OCI-M1 (cell line): ENCODE measurements at regions not wholly inside any gene's neighbourhood (a gene's known extent, or its start where the extent isn't known, plus 50 kb on each side); places are given as distances from the start of the nearest gene placed in this dataset.

Experiments used
- DNase-seq: peaks from one replicate; lab custom pipeline; 2025; lab: John Stamatoyannopoulos, UW

DNA sequence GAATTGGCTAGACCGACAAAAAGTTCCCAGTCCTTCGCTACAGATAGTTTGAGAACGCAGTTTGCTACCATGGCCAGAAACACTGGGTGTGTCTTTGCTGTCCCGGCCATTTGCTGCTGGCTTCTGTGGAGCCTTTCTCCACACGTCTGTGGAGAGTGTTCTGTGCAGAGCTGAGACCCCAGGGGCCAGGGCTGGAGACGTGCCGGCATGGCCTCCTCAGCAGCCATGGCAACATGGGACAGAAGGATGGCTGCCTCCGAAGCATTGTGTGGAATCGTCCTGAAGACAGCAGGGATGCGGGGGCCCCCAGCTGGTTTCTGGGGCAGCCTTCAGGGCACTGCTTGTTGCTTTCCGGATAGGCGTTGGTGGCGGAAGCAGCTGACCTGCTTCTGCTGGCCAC lies 142.8 kb downstream of the GADD45G start:
- no peak for DNase-seq

DNA sequence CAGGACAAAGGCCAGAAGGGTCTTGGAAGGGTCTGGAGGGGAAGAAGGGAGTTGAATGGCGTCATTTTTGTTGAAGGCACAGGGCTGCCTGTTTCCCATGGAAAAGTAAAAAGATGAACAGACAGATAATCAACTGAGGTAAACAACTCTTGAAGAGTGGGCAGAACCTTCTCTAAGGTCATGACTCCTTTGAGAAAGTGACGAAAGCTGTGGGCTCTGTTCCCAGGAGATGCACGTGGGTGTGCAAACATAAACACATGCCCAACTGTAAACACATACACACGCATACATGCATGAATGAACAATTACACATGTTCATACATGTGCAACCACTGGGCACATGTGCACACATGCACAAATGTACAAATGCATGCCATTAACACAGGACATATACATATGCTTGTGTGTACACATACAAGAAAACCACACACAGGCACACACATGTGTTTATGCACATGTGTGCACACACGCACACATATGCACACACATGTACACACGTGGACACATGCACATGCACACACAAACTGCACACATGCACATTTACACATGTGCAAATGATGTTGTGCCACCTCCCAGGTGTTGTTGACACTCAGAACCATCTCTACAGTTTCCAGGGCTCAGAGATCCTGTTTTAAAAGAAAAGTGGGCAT lies 143.3 kb downstream of the GADD45G start:
- no peak for DNase-seq

DNA sequence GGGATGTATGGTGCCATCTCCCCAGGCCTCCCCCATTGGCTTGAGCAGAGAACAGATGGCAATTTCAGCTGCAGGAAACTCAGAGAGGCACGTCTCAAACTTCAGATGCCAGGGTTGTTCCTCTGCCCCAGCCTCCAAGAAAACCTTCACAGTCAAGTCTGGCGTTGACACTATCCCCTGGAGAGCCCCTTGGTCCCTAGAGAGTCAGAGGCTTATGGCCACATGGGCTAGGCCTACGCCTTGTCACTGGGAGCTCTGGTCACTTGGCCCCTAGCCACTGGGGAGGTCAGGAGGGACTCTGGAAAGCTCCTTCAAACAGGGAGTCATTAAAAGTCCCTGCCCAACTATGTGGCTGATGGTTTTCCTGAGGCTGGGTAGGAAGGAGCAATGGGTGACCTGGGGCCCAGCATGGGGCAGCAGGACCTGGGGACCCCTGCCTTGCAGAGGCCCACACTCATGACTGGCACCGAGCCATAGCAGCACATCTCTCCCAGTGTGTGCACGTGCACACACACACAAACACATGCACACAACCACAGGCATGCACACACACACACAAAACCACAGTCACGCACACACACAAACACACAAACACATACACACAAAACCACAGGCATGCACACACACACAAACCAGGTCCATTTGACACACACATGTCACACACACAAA lies 144.2 kb downstream of the GADD45G start:
- no peak for DNase-seq

DNA sequence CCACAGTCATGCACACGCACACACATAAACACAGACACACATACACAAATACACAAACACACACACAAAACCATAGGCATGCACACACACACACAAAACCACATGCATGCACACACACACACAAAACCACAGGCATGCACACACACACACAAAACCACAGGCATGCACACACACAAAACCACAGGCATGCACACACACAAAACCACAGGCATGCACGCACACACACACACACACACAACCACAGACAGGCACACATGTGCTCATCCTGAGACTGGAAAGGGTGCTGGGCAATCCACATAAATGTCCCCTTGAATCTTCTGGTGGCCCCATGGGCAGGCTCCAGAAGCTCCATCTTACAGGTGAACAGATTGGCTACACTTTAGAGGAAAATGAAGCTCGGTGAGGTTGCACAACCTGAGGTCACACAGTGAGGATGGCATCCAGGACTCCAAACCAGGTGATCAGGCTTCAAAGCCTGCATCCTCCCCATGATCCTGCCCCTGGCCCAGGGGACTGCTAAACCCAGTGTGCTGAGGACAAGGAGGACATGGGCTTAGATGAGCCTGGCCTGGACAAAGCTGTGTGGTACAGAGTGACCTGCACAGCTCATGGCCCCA lies 144.8 kb downstream of the GADD45G start:
- no peak for DNase-seq

DNA sequence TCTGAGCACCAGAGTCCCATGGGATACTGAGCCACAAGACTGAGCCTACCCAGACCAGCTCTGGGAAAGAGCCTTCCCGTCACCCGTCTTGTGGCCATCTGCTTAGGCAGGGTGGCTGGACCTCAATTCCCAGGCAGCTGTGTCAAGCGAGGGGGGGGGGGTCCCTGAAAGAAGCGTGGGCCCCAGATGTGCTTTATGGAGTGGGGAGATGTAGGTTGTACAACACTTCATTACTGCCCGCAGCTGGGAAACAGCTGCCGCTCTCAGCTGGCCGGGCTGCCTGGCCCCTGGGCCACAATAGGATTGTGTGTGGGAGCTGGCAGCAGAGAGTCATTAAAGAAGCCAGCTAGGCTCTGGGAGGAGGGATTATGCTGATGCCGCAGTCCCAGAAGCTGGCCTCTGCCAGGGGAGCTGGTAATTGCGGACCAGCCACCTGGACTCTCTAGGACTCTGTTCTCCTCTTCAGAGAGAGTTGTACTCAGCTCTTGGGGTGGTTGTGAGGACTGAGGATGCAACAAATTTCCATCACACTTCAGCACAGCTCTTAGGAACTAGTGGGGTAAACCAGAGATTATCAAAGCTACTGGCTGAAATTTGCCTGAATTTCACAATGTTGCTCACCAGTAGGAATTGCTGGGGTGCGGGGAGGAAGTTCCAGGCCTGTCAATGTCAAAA lies 145.4 kb downstream of the GADD45G start:
- no peak for DNase-seq

DNA sequence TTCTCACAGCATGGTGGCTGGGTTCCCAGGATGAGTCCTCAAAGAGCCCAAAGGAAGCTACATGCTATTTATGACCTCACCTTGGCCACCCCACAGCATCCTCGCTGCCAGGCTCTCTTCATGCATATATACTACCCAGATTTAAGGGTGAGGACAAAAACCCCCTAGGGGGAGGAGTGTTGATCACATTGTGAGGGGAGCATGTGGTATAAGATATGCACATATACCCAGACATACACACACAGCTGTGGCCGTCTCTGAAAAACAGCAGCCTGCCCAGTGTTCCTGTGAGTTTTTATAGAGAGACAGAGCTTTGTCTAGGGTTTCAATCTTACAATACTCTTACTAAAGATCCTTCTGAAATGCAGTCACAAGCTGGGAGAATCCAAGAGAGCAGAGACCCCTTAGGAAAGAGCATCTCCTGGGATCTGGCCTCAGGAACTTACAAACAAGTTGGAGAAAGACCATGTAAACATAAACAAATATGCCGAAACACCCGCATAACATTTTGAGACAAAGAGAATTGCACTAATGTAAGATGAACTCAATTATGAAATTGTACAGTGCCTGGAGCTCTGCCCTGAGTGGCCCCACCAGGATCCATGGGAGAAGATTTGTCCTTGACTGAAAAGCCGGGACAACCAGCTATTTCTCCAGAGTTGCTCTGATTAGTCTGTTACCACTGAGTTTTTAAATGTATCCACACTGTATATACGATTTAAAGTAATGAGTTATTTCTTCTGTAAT lies 146.4 kb downstream of the GADD45G start:
- no peak for DNase-seq

DNA sequence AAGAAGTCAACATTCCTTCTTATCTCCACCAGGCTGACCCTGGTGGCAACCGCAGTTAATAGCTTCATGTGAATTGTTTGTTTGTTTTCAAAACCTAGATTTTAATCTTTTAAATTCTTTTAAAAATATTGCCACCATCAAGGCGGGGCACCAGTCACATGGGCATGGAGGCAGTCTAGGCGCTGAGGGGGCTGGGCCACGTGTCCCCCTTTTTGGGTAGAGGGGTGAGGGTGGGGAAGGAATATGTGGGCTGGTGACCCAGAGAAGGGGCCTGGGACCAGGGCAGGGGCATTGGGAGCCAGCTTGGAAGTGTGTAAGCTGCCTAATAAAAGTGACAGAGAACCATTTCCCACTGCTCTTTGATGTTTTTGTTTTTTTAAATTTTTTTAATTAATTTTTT lies 147.3 kb downstream of the GADD45G start:
- no peak for DNase-seq

DNA sequence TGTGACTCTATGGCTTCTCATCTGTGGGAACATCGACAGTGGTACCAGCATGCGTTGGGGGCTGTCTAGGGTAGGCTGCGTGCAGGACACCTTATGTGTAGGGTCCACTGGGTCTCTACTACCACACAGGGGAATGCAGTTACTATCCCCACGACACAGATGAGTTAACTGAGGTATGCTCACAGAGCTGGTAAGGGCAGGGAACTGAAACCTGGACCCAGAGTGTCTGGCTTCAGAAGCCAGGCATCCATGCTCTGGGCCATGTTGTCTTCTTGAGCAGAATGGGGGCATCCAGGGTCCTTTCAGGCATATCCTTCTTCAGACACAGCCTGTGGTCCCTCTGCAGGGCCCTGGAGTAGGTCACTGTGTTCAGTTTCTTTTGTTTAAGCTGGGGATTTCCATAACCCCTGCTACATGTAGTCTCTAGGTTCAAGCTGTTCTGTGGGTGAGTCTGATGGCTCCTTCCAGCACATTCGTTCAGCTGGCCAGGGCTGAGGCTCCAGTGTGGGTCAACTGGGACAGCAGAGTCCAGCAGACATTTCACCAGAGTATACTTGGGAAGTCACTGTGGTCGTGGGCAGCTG lies 148.8 kb downstream of the GADD45G start:
- no peak for DNase-seq

DNA sequence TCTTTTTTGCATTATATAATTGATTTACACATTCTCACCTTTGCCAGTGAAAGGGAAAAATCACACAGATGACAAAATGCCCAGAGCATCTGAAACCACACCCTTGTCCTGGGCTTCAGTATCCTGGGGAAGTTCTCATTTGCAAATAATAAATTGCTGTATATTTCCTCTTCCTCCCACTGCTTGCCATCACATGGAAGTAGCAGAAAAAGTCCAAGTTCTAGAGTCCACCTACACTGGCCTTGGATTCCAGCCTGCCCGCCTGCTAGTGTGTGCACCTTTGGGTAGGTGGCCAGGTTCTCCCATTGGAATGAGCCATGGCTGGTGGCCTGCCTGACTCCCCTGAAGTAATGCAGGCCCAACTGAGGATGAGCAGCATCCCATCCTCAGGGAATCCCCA lies 149.4 kb downstream of the GADD45G start:
- no peak for DNase-seq

DNA sequence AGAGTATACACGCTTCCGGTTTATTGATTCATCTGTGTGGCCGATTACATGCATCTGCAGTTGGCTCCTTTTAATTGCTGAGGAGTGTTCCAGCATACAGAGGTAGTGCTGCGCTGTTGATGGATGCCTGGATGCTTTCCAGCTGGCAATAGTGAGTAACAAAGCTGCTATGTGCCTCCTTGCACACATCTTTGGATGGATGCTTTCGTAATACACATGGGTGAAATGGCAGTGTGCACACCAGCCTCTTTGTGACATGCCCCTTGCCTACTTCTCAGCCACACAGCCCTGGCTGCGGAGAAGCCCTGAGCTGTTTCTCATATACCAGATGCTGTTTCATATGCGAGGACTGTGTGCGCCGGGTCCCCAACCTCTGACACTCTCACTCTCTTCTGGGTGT lies 151.0 kb downstream of the GADD45G start:
- DNase-seq: no peak

DNA sequence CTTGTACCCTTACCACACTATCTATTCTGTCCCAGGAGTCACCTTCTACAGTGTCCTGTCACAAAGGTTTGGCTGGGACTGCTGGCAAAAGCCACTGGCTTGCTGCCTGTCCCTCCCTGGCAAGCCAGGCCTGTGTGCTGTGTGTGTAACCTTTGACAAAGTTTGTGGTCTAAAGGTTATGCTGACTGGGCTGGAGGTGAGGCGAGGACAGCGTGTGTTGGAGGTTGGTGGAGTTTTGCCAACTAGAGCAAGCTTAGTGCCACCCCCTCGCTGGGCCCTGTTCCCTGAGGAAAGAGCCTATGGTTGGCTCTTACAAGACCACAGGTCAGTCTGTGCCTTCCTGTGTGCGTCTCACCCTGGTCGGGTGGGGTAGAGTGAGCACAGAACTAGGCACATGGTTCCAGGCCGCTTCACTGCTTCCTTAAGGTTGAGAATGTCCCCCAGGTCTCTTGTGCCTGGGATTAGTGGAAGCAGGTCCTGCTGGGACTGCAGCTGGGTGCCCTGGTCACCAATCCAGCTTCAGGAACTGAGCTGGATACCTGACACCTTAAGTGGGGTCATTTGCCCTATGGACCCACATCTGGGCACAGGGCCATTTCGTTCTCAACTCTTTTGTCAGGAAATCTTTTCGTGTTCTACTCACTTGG lies 152.2 kb downstream of the GADD45G start:
- DNase-seq: no peak

DNA sequence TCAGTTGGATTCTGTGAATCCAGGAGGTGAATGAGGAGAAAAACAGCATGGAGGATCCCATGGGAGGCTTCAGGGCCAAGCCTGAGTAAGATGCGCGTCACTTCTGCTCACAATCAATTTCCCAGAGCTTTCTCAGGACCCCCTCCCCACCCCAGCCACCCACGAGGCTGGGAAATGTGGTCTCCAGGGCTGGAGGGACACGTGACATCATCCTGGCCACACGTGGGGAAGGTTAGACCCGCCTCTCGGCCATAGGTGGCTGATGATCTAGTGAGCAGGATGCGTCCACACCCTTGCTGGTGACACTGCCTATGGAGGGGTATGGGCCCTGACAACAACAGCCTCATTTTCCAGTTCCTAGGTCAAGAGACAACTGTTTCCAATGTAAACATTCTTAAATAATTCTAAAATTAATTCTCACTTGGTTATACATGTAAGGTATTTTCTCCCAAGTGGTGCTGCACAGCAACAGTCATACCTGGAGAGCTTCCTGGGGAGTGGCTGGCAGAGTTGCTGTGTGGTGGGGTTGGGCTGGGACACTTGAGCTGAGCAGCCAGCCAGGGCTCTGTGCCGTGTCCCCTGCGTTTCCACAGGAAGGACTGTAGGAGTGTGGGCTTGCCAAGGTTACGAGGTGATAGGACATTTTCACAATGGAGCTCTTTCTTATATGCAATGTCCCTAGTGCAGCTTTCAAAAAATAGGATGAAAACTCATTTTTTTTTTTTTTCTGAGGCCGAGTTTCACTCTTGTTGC lies 153.1 kb downstream of the GADD45G start:
- no peak for DNase-seq

DNA sequence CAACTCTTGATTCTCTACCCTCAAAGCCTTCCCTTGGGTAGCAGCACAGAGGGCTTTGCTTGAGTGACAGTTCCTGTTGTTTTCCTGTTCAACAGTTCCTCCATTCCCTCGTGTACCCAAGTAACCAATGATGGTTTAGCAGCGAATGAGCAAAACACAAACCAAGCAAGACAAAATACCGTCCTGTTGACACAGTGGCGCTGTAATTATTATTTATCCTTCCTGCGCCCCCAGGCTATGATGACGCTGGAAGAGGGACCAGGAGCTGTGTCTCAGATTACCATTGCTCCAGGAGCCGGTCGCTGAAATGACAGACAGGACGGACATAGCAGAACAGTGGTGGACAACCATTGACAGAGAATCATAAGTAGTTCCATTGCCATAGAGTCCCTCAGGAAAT lies 154.8 kb downstream of the GADD45G start:
- DNase-seq: no peak

DNA sequence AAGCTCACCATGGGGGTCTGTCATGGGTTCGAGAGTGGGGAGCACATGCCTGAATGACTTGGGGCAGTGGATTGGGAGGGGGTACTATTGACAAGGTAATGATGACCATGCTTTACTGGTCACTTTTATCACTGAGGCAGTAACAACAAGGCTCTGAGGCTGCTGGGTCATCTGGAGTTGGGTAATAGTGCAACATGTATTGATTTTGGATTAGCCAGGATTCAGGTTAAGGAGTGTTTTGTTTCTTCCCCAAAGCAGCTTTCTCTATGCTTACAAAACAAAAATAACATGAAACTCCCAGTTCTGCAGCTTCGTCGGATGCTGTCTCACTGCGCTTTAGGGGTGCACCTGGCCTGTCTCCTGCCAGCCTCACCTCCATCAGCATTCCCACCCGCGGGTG lies 155.3 kb downstream of the GADD45G start:
- no peak for DNase-seq

DNA sequence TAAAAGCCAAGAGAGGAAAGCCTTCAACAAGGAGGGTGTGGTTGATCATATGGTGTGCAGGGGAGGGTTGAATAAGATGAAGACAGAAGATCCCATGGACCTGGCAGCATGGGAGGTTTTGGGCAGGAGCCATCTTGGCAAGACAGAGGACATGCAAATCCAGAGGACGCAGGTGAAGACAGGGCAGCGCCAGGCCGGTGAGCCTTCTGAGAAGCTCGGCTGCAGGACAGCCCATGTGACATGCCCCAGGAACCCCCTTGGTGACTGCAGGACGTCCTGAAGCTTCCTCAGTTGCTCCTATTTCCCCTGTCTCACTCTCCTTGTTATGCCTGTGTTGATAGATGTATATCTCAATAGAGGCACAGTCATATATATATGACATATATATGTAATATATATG lies 159.4 kb downstream of the GADD45G start:
- no peak for DNase-seq

DNA sequence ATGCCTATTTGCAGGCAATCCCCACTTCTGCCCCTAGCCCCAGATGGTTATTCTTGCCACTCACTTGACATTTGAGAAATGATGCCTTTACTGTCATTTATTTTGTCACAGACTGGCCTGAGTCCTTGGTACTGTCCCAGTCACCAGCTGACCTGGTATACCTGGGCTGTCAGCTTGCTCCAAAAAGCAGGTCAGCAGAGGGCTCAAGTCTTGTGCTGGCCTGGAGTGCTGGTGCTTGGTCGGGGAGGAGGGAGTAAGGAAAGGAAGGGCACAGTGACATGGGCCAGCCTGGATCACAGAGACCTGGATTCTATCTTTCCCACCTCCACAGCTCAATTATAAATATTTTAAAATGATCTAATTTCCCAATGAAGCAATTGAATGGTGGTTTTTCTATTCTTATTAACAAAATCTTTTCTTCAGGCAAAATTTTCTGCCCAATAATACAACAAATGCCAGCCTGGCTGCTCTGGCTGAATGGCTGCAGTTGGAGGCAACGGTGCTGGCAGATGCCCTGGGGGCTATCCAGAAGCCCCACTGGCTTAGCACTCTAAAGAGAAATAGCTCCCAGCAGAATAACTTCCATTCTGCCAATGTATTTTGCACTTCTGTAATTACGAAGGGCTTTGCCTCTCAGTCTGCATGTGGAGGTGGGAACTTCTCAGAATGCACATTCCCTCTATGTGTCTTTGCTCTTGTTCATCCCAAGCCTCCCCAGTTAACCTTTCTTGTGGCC lies 160.6 kb downstream of the GADD45G start:
- no peak for DNase-seq

DNA sequence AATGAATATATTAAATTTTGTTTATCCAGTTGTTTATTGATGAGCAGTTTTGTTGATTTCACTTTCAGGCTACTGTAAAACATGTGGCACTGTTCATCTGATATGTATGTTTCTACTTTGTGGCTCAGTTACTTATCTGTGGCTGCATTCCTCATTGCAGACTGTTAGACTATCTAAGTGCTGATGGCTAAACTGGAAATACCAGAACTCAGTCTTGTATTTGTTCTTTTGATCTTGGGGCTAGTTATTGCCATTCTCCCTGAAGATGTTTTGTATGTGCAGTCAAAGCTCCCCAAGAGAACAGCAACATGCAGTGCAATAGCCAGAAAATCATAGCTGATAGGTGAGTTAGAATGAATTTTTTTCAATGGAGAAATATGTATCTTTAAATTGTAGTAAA lies 162.2 kb downstream of the GADD45G start:
- no peak for DNase-seq

DNA sequence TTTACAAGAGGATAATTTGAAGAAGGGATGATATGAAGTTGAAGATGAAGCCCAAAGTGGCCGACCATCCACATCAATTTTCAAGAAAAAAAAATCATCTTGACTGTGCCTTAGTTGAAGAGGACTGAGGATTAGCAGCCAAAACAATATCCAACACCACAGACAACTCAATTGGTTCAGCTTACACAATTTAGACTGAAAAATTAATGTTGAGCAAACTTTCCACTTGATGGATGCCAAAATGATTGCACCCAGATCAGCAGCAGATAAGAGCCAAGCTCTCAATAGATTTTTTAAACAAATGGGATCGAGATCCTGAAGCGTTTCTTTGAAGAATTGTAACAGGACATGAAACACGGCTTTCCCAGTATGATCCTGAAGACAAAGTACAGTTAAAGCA lies 163.2 kb downstream of the GADD45G start:
- no peak for DNase-seq

DNA sequence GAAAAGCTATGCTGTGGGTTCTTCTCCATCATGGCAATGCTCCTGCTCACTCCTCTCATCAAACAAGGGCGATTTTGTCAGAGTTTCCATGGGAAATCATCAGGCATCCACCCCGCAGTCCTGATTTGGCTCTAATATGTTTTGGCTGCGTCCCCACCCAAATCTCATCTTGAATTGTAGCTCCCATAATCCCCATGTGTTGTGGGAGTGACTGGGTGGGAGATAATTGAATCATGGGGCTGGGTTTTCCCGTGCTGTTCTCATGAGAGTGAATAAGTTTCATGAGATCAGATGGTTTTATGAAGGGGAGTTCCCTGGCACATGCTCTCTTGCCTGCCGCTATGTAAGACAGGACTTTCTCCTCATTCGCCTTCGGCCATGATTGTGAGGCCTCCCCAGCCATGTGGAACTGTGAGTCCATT lies 163.8 kb downstream of the GADD45G start:
- no peak for DNase-seq
